ENCODE measurements at regions not wholly inside any gene's neighbourhood (a gene's known extent, or its start where the extent isn't known, plus 50 kb on each side); places are given as distances from the start of the nearest gene placed in this dataset.
A peak's percentile ranks its signal among the peaks of the same experiment; 100 is the strongest.

GRCh38 chr15:59953392-59953883 is 50.7 kb upstream of the FOXB1 start:
- no peak for DNase-seq

- DNase-seq, result no peak
These were observed 51.2 kb upstream of the FOXB1 start for GRCh38 chr15:59952960-59953359.

GRCh38 chr15:59950603-59951388 is 53.3 kb upstream of the FOXB1 start:
- DNase-seq, result no peak

GRCh38 chr15:59948924-59949613 is 55.0 kb upstream of the FOXB1 start:
- DNase-seq, result no peak

- no peak for DNase-seq
These were observed 58.0 kb upstream of the FOXB1 start for GRCh38 chr15:59946084-59946483.

- DNase-seq, result no peak
These were observed 59.1 kb upstream of the FOXB1 start for GRCh38 chr15:59945036-59945435.

GRCh38 chr15:59941612-59942011 is 62.5 kb upstream of the FOXB1 start:
- no peak for DNase-seq

- DNase-seq, result no peak
These were observed 63.2 kb upstream of the FOXB1 start for GRCh38 chr15:59940928-59941327.

GRCh38 chr15:59940456-59940855 is 63.7 kb upstream of the FOXB1 start:
- no peak for DNase-seq

GRCh38 chr15:59936741-59937140 is 67.4 kb upstream of the FOXB1 start:
- DNase-seq, result no peak

GRCh38 chr15:59933607-59934006 is 70.5 kb upstream of the FOXB1 start:
- peak; percentile 10 for DNase-seq

GRCh38 chr15:59931646-59932261 is 72.4 kb upstream of the FOXB1 start:
- DNase-seq, result no peak

GRCh38 chr15:59924812-59925522 is 79.1 kb upstream of the FOXB1 start:
- no peak for DNase-seq

- no peak for DNase-seq
These were observed 80.0 kb upstream of the FOXB1 start for GRCh38 chr15:59924096-59924495.

GRCh38 chr15:59923508-59923907 is 80.6 kb upstream of the FOXB1 start:
- no peak for DNase-seq

GRCh38 chr15:59918994-59919951 is 84.8 kb upstream of the FOXB1 start:
- DNase-seq, result peak; percentile 76

GRCh38 chr15:59917504-59918157 is 86.5 kb upstream of the FOXB1 start:
- peak; percentile 32 for DNase-seq

- DNase-seq, result no peak
These were observed 98.1 kb upstream of the FOXB1 start for GRCh38 chr15:59906046-59906445.

- DNase-seq, result no peak
These were observed 98.9 kb upstream of the FOXB1 start for GRCh38 chr15:59905176-59905575.

GRCh38 chr15:59904450-59905135 is 99.5 kb upstream of the FOXB1 start:
- DNase-seq, result no peak

- no peak for DNase-seq
These were observed 107.4 kb upstream of the FOXB1 start for GRCh38 chr15:59896663-59897074.

All from fibroblast of skin of right quadriceps (primary cell).